ENCODE measurements at regions not wholly inside any gene's neighbourhood (a gene's known extent, or its start where the extent isn't known, plus 50 kb on each side); places are given as distances from the start of the nearest gene placed in this dataset.

DNA sequence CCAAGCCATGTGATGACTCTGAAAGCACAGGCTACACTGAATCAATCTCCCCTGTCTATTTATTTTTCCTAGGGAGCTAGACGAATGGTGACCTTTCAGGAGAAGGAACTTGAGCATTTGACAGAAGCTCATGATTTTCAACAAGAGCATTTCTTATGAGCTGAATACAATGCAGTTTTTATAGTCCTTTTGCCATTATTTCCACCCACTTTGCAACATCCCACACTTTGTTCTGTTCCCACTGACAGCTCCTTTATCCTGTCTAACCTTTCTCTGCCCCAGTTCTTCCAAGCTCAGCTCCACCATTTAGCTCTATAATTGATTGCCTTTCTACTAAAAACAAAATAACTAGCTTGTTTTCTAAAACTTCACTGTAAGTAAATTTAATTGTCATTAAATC lies 91.9 kb upstream of the PRSS1 start:
- H3K9me3 ChIP-seq: no peaks in the 10 kb centered on the region
- peaks cover 0 to 3% (median 0%) of the 10 kb centered on the region in 3 donors for H3K4me1 Mint-ChIP-seq
- DNase-seq: no peak
- no CpG with 5 or more reads among the region's 1 CpG for WGBS (ENCODE audit: insufficient coverage)
- H3K27ac Mint-ChIP-seq: no peak overlapping the region
- H3K36me3 Mint-ChIP-seq: peaks cover 6% of the 10 kb centered on the region
- H3K27me3 Mint-ChIP-seq: no peaks in the 10 kb centered on the region
- no peaks in the 10 kb centered on the region for H3K36me3 ChIP-seq (ENCODE audit: control insufficient read depth in 2 of 2, extremely low read depth in 1 of 2, insufficient read depth in 1 of 2, low read length in 1 of 2)
- H3K27ac ChIP-seq (ENCODE audit: low read length): no peak overlapping the region
- H3K4me3 Mint-ChIP-seq: no peak overlapping the region
- H3K4me1 ChIP-seq (ENCODE audit: control insufficient read depth in 1 of 2, extremely low read depth in 1 of 2, insufficient read depth in 2 of 2, low read length in 2 of 2): no peaks in the 10 kb centered on the region
- no peak for ATAC-seq (replicated peaks in 1 of 4)
- CTCF ChIA-PET: no interaction called here
- no peaks in the 10 kb centered on the region for H3K9me3 Mint-ChIP-seq
- POLR2A ChIA-PET: no interaction called here
- H3K4me3 ChIP-seq (ENCODE audit: control insufficient read depth in 1 of 2, extremely low read depth in 1 of 2, low read length in 1 of 2): no peak overlapping the region
- H3K27me3 ChIP-seq (replicated peaks in 1 of 2; ENCODE audit: control insufficient read depth in 2 of 2, extremely low read depth in 1 of 2, insufficient read depth in 2 of 2, low read length in 1 of 2): no peaks in the 10 kb centered on the region

DNA sequence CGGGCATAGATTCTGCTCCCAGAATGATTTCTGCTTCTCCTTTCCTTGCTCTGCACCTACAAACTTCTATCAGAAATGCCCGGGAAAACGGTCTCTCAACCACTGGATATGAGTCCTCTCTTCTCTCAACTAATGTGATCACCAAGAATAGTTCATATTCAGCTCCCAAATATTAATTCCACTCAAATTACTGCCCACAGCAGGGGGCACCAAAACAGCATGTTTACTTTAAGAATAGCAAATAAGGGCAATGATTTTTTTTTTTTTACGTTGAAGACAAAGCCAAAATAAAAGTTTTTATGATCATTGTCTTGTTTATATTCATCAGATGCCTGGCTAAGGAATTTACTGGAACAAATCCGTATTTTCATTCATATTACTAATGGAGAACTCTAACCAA lies 94.9 kb upstream of the PRSS1 start:
- no peak overlapping the region for H3K27ac ChIP-seq (ENCODE audit: low read length)
- Mint-ChIP-seq H3K9me3 (no peaks in the 10 kb centered on the region), H3K27ac (peak overlapping the region in 1 of 2 donors; percentile 46), H3K36me3 (no peaks in the 10 kb centered on the region), H3K27me3 (no peaks in the 10 kb centered on the region), H3K4me1 (peaks cover 0 to 3% (median 0%) of the 10 kb centered on the region in 3 donors), H3K4me3 (no peak overlapping the region)
- CTCF ChIA-PET: interaction anchor here in 1 of 2 donors (0.7 kb wide), 1 partner anchor 58 kb away, joined by 4 read pairs; no protein-coding TSS in a partner anchor
- no peak overlapping the region for H3K4me3 ChIP-seq (ENCODE audit: control insufficient read depth in 1 of 2, extremely low read depth in 1 of 2, low read length in 1 of 2)
- peak in 2 of 35 experiments; percentile 5 to 18 for DNase-seq
- POLR2A ChIA-PET: no interaction called here
- H3K4me1 ChIP-seq (ENCODE audit: control insufficient read depth in 1 of 2, extremely low read depth in 1 of 2, insufficient read depth in 2 of 2, low read length in 2 of 2): no peaks in the 10 kb centered on the region
- no peaks in the 10 kb centered on the region for H3K9me3 ChIP-seq
- no CpG with 5 or more reads among the region's 5 CpGs for WGBS (ENCODE audit: insufficient coverage)
- no peaks in the 10 kb centered on the region for H3K36me3 ChIP-seq (ENCODE audit: control insufficient read depth in 2 of 2, extremely low read depth in 1 of 2, insufficient read depth in 1 of 2, low read length in 1 of 2)
- H3K27me3 ChIP-seq (replicated peaks in 1 of 2; ENCODE audit: control insufficient read depth in 2 of 2, extremely low read depth in 1 of 2, insufficient read depth in 2 of 2, low read length in 1 of 2): no peaks in the 10 kb centered on the region
- no peak for ATAC-seq (replicated peaks in 1 of 4)

DNA sequence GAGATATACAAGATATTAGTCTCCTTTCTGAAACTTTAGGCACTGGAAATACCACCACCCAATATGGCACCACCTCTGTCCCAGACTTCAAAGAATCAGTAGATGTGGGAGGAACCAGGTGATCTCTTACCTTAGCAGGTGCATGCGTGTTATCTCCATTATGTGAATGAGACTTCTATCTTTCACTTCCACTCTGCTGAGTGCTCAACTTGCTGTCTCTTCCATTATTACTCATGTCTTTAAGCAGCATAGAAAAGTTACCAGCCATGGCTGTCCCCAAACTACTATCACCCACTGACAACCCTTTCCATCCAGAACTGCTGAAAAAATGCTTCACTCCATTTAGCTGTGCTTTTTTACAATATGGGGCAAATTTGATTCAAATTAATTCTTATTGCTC lies 101.5 kb upstream of the PRSS1 start:
- DNase-seq: no peak
- ChIA-PET POLR2A (no interaction called here), CTCF (no interaction called here)
- H3K36me3 Mint-ChIP-seq: no peaks in the 10 kb centered on the region
- no peaks in the 10 kb centered on the region for H3K9me3 Mint-ChIP-seq
- WGBS (ENCODE audit: insufficient coverage): 100% methylated on average over 1 of the region's 1 CpG
- Histone ChIP-seq H3K4me1 (ENCODE audit: control insufficient read depth in 1 of 2, extremely low read depth in 1 of 2, insufficient read depth in 2 of 2, low read length in 2 of 2) (no peaks in the 10 kb centered on the region), H3K27ac (ENCODE audit: low read length) (no peak overlapping the region), H3K4me3 (ENCODE audit: control insufficient read depth in 1 of 2, extremely low read depth in 1 of 2, low read length in 1 of 2) (no peak overlapping the region), H3K36me3 (ENCODE audit: control insufficient read depth in 2 of 2, extremely low read depth in 1 of 2, insufficient read depth in 1 of 2, low read length in 1 of 2) (no peaks in the 10 kb centered on the region), H3K9me3 (no peaks in the 10 kb centered on the region), H3K27me3 (replicated peaks in 1 of 2; ENCODE audit: control insufficient read depth in 2 of 2, extremely low read depth in 1 of 2, insufficient read depth in 2 of 2, low read length in 1 of 2) (no peaks in the 10 kb centered on the region)
- peaks cover 6 to 11% (median 8%) of the 10 kb centered on the region in 3 donors for H3K4me1 Mint-ChIP-seq
- H3K4me3 Mint-ChIP-seq: no peak overlapping the region
- peak overlapping the region in 1 of 2 donors; percentile 16 for H3K27ac Mint-ChIP-seq
- ATAC-seq (replicated peaks in 1 of 4): no peak
- H3K27me3 Mint-ChIP-seq: peaks cover 5 to 15% of the 10 kb centered on the region in 2 donors

DNA sequence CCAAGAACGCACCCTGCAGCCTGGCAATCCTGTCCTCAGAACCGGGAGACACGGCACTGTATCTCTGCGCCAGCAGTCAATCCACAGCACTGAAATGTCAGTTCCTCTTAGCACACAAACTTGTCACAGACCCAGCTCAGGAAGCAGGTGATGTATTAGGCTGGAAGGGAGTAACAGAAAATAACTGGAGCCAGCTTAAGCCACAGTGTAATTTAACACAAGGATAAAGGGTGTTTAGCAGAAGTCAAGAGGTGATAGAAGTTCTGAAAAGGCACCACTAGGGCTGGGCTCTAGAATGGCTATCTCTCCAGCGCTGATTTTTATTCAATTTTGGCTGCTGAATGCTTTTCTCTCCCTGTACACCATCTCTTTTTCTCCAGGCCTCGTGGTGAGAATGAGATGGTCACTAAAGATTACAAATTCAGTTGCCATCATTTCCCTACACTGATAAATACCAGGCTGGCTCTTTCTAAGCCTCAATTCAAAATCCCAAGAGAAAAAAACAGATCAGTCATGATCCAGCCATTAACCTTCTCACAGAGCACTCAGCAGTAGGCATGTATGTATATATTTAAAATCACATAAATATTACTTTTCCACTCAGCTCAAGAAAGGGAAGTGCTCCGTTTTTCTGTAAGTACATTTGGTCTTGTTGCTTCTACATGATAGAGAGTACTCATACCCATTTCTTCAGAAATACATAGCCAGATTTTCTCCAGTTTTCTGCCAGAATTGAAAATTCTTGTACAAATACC lies 102.7 kb upstream of the PRSS1 start:
- no CpG with 5 or more reads among the region's 7 CpGs for WGBS (ENCODE audit: insufficient coverage)
- no peaks in the 10 kb centered on the region for H3K27me3 ChIP-seq (replicated peaks in 1 of 2; ENCODE audit: control insufficient read depth in 2 of 2, extremely low read depth in 1 of 2, insufficient read depth in 2 of 2, low read length in 1 of 2)
- Mint-ChIP-seq H3K27me3 (peaks cover 5 to 17% of the 10 kb centered on the region in 2 donors), H3K4me3 (peak overlapping the region; percentile 59 to 64 (median 63)), H3K36me3 (no peaks in the 10 kb centered on the region), H3K9me3 (no peaks in the 10 kb centered on the region), H3K27ac (peak overlapping the region; percentile 65 to 76), H3K4me1 (peaks cover 9 to 15% (median 15%) of the 10 kb centered on the region in 3 donors)
- ChIA-PET CTCF (interaction anchor here in 1 of 2 donors (1.1 kb wide), 1 partner anchor 9 kb away, joined by 3 read pairs; no protein-coding TSS in a partner anchor), POLR2A (interaction anchor here in 1 of 2 donors (1.6 kb wide), 1 partner anchor 10 kb away, joined by 6 read pairs; no protein-coding TSS in a partner anchor)
- H3K36me3 ChIP-seq (ENCODE audit: control insufficient read depth in 2 of 2, extremely low read depth in 1 of 2, insufficient read depth in 1 of 2, low read length in 1 of 2): no peaks in the 10 kb centered on the region
- peak overlapping the region; percentile 12 for H3K27ac ChIP-seq (ENCODE audit: low read length)
- no peaks in the 10 kb centered on the region for H3K9me3 ChIP-seq
- H3K4me3 ChIP-seq (ENCODE audit: control insufficient read depth in 1 of 2, extremely low read depth in 1 of 2, low read length in 1 of 2): peak overlapping the region in 1 of 2 donors; percentile 12
- peaks cover 0 to 3% of the 10 kb centered on the region in 2 experiments for H3K4me1 ChIP-seq (ENCODE audit: control insufficient read depth in 1 of 2, extremely low read depth in 1 of 2, insufficient read depth in 2 of 2, low read length in 2 of 2)
- ATAC-seq (replicated peaks in 1 of 4) (peak in 2 of 4 experiments; percentile 53 to 58), DNase-seq (no peak)

DNA sequence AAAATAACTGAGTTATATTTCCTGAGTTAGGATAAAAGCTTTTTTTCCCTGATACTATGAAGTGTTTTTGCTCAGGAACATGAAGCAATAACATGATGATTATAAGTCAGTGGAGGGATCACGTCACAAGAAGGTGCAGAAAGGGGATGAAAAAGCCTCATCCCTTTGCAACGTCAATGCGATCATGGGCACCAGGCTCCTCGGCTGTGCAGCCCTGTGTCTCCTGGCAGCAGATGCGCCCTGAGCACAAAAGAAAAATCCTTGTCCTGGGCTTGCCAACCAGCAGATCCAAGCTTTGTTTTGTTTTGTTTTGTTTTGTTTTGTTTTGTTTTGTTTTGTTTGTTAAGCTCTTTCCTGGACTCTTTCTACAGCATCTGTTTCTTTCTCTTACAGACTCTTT lies 103.5 kb upstream of the PRSS1 start:
- WGBS (ENCODE audit: insufficient coverage): no CpG with 5 or more reads among the region's 5 CpGs
- Mint-ChIP-seq H3K36me3 (no peaks in the 10 kb centered on the region), H3K4me1 (peaks cover 13 to 17% (median 15%) of the 10 kb centered on the region in 3 donors), H3K27me3 (peaks cover 5 to 17% of the 10 kb centered on the region in 2 donors), H3K9me3 (no peaks in the 10 kb centered on the region), H3K4me3 (peak overlapping the region; percentile 59 to 64 (median 63)), H3K27ac (peak overlapping the region; percentile 55 to 76)
- H3K27ac ChIP-seq (ENCODE audit: low read length): peak overlapping the region; percentile 12
- H3K4me1 ChIP-seq (ENCODE audit: control insufficient read depth in 1 of 2, extremely low read depth in 1 of 2, insufficient read depth in 2 of 2, low read length in 2 of 2): peaks cover 0 to 3% of the 10 kb centered on the region in 2 experiments
- peak overlapping the region in 1 of 2 donors; percentile 12 for H3K4me3 ChIP-seq (ENCODE audit: control insufficient read depth in 1 of 2, extremely low read depth in 1 of 2, low read length in 1 of 2)
- no peaks in the 10 kb centered on the region for H3K9me3 ChIP-seq
- H3K36me3 ChIP-seq (ENCODE audit: control insufficient read depth in 2 of 2, extremely low read depth in 1 of 2, insufficient read depth in 1 of 2, low read length in 1 of 2): no peaks in the 10 kb centered on the region
- no peaks in the 10 kb centered on the region for H3K27me3 ChIP-seq (replicated peaks in 1 of 2; ENCODE audit: control insufficient read depth in 2 of 2, extremely low read depth in 1 of 2, insufficient read depth in 2 of 2, low read length in 1 of 2)
- ChIA-PET POLR2A (interaction anchor here (0.9 to 1.6 kb wide), 2 partner anchors 9 kb away, joined by 4 to 6 read pairs; no protein-coding TSS in a partner anchor), CTCF (interaction anchor here in 1 of 2 donors (1.1 kb wide), 1 partner anchor 9 kb away, joined by 3 read pairs; no protein-coding TSS in a partner anchor)
- DNase-seq: peak in 2 of 35 experiments; percentile 9 to 29
- peak in 1 of 4 experiments; percentile 79 for ATAC-seq (replicated peaks in 1 of 4)

DNA sequence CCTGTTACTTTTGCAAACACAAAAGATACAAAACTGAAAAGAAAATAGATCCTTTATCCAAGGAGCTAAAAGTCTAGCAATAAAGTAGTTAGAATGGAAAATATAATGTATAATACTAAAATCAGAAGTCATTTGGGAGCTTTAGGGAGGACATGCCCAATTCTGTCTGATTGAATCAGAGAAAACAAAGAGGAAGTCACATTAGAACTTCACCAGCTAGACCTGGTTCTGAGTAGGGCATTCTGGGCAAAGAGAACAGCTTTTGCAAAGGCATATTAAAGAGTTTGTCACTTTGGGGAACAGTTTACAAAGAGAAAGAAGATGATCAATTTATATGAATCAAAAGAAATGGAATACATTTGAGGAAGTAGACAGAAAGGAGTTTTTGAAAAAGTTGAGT lies 107.0 kb upstream of the PRSS1 start:
- H3K27me3 Mint-ChIP-seq: peaks cover 5 to 14% of the 10 kb centered on the region in 2 donors
- Histone ChIP-seq H3K9me3 (no peaks in the 10 kb centered on the region), H3K4me1 (ENCODE audit: control insufficient read depth in 1 of 2, extremely low read depth in 1 of 2, insufficient read depth in 2 of 2, low read length in 2 of 2) (peaks cover 3 to 5% of the 10 kb centered on the region in 2 experiments), H3K27me3 (replicated peaks in 1 of 2; ENCODE audit: control insufficient read depth in 2 of 2, extremely low read depth in 1 of 2, insufficient read depth in 2 of 2, low read length in 1 of 2) (no peaks in the 10 kb centered on the region), H3K36me3 (ENCODE audit: control insufficient read depth in 2 of 2, extremely low read depth in 1 of 2, insufficient read depth in 1 of 2, low read length in 1 of 2) (no peaks in the 10 kb centered on the region), H3K27ac (ENCODE audit: low read length) (no peak overlapping the region), H3K4me3 (ENCODE audit: control insufficient read depth in 1 of 2, extremely low read depth in 1 of 2, low read length in 1 of 2) (no peak overlapping the region)
- peaks cover 15 to 22% (median 20%) of the 10 kb centered on the region in 3 donors for H3K4me1 Mint-ChIP-seq
- DNase-seq (no peak), ATAC-seq (replicated peaks in 1 of 4) (no peak)
- no peaks in the 10 kb centered on the region for H3K36me3 Mint-ChIP-seq
- POLR2A ChIA-PET: no interaction called here
- CTCF ChIA-PET: no interaction called here
- no peak overlapping the region for H3K4me3 Mint-ChIP-seq
- H3K27ac Mint-ChIP-seq: peak overlapping the region; percentile 58 to 75
- H3K9me3 Mint-ChIP-seq: no peaks in the 10 kb centered on the region

Data from T-cell (primary cell).